GM21619 (cell line): ENCODE measurements at regions not wholly inside any gene's neighbourhood (a gene's known extent, or its start where the extent isn't known, plus 50 kb on each side); places are given as distances from the start of the nearest gene placed in this dataset.

Experiments used
- ATAC-seq: cut with Tn5 transposase; IDR thresholded peaks from one replicate; pipeline ENCODE4 v1.9.1; 2021; ENCODE audit not compliant: unreplicated experiment

DNA sequence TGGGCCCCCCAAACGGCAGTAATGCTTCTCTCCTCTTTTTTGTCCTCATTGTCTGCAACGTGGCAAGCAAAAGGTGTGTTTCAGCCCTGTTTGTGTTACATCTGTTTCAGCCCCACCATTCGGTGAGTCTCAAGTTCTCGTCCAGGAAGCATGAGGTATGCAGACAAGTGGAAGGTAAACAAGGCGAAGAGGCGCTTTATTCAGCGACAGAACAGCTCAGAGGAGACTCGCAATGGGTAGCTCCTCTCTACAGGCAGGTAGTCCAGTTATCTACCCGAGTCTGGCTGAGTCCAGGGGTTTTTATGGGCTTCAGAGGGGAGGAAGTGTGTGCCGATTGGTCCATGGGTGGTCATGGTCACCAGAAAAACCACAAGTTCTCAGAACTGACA, 733.4 kb upstream of the CDH7 start:
- no peak for ATAC-seq

DNA sequence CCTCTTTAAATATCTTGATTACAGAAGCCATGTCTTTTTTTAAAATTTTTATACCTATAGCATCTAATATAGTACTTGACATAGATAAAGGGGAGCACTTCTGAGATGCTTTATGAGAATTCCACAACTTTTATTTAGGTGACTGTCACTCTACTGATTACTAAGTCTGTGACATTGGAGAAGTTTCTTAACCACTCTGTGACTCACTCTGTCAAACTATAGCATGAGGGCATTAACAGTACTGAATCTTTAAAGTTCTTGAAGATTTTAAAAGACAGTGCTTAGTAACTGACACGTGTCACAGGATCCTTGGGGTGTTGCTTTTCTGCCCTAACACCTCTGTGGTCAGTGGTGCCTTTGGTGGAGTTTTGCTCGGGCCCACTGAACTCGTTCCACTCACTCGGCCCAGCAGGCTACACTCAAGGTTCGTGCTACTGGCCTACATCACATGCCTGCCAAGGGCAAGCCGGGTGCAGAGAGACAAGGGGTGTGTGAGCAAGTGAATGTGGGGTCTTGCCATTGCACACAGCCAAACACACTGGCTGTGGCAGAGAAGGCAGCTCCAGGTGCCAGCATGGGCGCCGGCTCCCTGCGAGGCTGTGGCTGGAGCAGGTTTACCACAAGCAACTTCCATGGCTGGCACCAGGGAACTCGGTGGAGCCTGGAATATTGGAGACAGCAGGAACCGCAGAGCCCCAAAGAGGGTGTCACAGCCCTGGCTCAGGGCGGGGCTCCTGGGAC, 734.0 kb upstream of the CDH7 start:
- ATAC-seq, result no peak

DNA sequence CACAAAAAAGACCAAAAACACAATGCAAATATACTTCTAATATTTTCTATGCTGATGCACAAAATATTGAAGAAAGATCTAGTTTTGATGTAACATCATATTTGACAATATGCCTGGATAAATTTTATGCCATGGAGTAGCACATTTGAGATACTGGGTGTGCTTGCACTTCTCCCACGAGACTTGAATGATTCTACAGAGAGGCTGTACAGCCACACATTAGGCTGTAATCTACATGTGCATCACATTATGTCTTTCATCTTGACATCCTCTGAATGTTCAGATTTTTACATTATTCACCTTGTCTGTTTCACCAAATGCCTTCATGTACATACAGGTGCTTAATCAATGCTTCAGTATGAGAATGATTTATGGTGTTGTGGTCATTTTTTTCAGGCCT, 756.4 kb upstream of the CDH7 start:
- ATAC-seq, result no peak

DNA sequence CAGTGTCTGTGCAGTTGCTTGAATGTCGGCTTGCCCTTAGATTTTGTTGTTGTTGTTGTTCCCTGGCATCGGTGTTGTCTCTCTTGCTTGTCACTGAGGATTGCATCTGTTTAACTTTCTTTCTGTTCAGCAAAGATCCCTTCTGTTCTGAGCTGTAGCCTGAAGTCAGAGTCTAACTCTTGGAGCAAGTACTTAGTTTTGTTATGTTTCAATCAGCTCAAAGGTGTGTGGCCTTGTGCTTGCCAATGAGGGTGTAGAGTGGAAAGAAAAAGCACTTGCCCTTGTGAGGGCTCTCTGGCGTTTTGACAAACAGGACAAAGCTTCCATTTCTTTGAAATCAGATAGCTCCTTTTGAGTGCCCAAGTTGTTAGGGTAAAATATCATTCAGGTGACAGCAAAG, 757.1 kb upstream of the CDH7 start:
- ATAC-seq, result no peak

DNA sequence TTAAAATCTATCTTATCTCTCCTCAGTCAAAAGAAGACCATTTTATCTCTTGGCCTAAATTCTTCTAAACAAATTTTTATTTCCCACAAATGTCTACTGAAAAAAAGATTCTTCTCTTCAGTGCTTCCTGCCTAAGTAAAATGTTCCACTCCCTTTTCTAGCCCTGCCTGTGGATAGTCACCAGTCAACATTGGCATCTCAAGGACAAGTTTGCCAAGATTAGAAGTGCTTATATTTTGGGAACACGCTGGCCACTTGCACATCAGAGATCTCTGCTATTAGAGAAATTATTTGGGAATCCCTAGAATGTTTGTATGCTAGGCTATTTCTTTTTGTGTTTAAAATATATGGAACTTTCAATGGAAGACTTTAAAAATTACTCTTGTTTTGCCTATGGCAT, 758.2 kb upstream of the CDH7 start:
- no peak for ATAC-seq

DNA sequence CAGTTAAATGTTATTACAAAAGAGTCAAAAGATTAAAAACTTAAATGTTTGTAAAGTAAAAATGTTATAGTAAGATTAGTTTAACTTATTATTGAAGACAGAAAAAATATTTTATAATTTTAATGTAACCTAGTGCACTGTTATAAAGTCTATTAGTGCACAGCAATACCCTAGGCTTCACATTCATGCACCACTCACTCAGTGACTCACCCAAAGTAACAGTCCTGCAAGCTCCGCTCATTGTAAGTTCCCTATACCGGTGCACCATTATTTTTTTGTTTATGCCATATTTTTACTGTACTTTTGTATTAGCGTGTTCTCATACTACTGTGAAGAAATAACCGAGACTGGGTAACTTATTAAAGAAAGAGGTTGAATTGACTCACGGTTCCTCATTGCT, 759.7 kb upstream of the CDH7 start:
- ATAC-seq, result no peak

DNA sequence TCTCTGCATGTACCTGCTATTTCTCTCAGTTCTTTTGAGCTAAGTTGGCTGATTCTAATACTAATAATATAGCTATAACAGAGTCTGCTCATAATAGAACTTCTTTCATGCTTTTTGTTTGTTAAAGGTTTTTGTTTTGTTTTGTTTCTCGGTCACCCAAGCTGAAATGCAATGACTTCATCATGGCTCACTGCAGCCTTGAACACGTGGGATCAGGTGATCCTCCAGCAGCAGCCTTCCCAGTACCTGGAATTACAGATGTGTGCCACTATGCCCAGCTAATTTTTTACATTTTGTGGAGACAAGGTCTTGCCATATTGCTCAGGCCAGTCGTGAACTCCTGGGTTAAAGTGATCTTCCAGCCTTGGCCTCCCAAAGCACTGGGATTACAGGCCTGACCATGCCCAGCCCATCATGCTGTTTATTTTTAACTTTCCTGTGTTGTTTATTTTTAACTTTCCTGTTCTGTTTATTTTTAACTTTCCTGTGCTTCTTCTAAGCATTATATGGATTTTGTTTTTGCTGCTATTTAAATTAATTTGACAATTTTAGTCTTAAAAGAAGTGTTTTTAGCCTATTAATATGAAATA, 763.8 kb upstream of the CDH7 start:
- no peak for ATAC-seq

DNA sequence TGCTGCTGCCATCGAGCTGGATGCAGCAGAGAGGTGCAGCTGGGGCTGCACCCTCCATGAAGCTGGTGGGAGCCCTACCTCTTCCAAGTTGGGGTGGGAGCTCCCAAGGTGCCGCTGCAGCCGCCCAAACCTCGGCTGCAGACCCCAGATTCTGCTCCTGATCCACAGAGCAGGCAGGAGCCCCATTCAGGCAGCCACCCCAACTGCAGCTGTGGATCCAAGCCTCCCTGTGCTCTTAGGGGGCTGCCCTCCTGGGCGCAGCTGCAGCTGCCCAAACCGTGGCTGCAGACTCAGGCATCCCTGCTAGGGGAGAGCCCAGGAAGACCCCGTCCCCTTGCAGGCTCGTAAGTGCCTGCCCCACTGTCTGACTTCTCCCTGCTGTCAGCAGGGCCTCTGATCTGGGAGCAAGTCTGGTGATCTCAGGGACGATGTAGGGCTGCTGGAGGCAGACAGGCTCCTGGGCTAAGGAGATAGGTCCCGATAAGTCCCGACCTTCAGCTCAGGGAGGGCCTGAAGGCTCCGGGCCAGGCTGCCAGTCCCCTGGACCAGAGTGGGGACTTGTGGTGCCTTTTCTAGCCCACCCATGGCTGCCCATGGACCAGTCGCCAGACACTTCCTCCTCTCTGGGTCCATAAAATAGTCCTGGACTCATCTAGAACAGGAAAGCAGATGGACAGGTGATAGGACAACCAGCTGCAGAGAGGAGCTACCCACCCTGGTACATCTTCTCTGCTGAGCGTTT, 767.1 kb upstream of the CDH7 start:
- ATAC-seq, result no peak

DNA sequence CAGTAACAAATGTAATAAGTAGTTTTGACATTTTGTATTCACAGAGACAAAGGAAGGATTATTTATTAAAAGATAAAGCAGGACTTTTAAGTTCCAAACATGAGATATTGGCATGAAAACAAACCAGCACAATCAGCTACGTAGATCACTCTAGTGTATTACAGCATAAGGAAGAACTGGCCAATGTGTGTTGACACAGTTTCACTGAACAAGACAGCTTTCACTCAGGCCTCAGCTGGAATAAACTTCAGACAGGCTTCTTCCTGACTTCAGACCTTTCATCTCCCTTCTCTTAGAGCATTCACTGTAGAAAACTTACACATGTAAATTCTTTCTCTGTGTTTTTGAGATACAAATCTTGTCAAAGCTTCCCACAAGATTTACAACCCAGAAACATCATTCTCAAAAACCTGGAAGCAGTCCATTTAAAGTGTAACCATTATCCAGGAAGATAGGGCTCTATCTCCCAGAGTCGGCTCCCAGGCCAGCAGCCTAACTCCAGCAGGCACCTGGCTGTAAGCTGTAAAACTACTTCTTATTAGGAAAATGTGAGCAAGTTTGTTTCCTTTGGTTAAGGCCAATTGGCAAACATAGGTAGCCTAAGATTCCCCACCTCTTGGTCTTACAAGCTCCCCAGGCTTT, 768.3 kb upstream of the CDH7 start:
- ATAC-seq, result no peak

DNA sequence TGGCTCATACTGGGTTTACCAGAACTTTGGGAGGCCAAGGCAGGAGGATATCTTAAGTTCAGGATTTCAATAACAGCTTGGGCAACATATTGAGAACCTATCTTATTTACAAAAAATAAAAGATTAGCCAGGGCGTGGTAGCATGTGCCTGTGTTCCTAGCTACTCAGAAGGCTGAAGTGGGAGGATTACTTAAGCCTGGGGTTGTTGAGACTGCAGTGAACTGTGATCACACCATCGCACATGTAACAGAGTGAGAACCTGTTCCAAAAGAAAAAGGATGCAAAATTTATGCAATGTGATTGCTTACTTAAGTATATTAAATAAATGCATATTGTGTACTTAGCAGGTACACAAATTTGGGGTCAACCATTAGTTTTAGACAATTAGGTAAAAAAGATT, 768.9 kb upstream of the CDH7 start:
- no peak for ATAC-seq

DNA sequence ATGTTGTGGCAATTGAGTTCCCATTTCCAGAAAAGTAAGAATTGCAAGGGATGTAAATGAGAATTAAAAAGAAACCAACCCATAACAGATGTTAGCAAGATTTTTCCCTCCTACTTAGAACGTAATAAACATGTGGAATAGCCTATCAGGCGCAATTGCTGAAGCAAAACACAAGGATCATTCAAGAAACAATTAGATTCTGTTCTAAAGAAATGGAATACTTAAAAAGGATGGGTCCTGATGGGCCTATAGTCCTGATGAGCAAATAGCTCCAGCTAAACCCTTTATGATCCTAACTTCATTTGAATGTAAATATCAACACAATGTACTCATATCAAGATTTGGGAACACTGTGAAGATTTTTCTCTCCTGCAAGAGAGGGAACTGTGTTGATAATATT, 771.0 kb upstream of the CDH7 start:
- no peak for ATAC-seq

DNA sequence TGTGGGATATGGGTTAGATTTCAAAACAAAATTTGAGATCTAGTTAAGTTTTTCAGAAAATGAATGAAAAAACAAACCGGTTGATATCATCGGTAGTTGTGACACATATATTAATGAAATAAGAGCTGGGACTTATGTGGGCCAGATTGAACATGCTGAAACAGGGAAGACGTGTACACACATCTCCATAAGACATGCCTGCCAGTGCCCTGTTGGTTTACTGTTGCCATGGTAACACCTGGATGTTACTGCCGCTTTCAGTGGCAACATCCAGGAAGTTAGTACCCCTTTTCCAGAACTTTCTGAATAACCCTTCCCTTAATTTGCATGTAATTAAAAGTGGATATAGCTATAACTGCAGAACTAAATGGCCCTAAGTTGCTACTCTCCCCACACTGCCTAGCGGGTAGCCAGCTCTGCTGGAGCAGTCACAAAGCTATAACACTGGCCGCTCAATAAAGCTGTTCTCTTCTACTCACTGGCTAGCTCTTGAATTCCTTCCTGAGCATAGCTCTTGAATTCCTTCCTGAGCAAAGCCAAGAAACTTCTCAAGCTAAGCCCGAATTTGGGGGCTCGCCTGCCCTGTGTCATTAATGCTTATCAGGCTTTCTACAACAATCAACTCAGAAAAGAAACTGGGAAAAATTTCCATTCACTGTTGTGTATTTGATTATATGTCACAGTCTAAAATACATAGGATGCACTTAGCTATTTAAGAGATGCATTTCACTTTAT, 776.3 kb upstream of the CDH7 start:
- ATAC-seq, result no peak

DNA sequence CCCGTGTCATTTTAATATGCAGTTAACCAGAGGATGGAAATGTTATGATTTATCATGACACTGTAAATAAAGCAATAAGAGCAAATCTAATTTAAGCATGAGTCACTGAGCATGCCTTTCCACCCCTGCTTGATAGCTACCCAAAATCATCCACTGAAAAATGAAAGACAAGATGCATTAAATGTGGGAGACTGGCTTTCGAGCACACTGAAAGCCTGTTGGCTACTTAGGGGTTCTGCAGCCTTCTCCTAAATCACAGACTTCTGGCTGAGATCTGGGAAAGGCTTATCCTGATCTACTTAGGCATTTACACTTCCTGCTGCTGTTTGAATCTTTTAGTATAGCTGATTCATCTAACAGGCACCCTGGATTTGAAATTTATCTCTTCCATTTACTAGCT, 778.3 kb upstream of the CDH7 start:
- ATAC-seq, result no peak

DNA sequence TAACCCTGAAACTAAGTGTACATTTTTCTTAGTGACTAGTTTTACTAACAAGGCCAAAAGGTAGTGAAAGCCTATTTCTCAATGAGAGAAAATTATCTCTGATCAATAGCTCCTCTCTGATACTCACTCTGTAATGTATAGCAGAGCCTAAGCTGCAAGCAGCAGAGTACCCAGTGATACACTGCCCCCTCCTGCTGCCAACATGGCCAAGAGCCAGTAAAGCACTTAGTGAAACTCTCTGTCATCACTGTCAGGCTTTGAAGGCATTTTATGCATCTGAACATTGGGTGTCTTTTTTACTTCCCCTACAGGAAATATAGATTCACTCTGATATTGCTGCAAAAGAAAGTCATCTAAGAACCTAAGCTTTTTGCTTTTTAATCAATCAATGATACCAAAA, 784.1 kb upstream of the CDH7 start:
- ATAC-seq, result no peak

DNA sequence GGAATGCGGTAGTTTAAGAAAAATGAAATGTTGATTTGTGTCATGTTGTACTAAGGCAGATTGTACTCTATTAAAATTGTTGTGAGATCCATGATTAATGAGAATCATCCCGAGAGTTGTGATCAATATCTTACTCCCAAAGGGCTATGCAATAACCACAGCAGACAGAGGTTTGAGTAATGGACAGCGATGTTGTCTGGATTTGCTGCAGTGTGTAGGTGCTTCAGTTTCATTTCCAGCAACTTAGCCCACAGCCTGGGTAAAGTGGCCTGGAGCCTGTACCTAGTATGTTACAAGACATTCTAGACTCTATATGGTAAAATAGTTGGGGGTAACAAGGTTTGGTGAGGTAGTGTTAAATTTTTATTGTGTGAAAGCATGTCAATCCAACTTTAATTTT, 794.3 kb upstream of the CDH7 start:
- ATAC-seq, result no peak

DNA sequence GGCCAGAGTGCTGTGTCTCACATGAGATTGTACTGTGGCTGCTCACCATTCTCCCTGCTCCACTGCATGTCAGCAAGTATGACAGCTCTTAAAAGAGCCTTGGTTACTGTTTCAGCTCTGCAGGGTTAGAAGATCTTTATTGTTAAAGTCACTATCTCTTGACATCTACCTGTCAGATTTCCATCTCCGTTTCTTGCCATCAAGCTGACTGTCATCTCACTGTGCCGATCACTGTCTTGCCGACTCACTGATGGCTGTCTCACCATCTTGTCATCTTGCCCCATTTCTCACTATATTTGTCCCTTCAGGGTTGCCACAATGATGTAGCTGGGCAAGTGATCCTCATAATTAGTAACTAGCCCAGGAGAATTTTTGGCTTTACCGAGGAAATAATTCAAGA, 800.9 kb upstream of the CDH7 start:
- ATAC-seq, result no peak

DNA sequence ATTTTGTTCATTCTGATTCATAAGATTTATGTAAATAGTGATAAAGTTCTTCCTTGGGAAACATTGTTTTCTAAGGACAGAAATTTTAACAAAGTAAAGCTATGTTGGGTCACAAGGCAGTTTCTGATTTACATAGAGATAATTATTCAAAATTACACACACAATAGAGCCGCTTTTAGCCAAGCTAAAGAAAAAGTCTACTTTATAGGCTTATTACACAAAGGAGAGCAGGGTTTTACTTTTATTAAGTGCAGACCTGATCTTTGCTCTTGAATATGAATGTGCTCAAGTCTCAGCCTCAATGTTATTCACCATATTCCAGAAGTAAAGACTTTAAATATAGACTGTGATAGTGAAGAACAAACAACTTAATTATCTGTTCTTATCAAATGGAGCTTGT, 787.8 kb upstream of the LINC00305 start:
- no peak for ATAC-seq

DNA sequence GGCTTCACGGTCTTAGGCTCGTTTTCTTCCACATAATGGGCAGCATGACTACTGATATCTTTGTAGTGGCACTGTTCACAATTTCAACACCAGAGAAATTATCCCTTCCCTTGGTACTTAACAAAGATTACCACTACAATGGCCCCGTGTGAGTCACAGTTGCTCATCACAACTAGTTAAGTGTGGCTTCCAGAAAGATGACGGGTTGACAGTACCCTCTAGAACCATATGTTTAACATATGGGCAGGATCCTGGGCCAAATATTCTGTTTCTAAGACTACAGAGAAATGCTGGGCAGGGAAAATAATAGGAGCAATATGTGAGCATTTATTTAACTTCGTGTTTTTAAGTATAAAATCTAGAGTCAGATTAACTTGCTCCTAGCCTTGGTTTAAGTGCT, 780.1 kb upstream of the LINC00305 start:
- no peak for ATAC-seq

DNA sequence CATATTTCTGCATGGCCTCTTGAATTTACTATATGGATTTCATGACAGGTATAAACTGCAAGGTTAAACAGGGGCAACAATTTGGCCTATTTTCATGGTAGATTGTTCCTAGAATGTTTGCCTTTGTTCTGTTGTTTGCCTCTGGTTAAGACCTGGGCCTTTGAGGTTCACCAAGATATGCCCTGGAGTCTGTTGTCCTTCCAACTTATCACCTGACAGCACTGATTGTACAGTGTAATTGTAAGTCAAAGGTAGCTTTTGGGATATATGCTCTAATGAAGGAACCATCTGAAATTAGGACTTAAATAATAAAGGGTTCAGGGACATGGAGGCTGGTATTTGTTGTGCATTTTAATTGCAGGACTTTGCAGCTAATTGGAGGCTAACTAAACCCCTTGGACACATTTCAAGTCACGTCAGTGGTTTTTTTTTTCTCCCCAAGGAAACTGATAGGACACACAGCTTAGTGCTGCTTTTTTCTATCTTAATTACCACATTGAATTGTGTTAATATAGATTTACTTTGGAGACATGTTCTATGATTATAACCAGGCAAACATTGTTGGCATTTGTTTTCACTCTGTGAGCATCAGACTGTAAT, 771.2 kb upstream of the LINC00305 start:
- no peak for ATAC-seq

DNA sequence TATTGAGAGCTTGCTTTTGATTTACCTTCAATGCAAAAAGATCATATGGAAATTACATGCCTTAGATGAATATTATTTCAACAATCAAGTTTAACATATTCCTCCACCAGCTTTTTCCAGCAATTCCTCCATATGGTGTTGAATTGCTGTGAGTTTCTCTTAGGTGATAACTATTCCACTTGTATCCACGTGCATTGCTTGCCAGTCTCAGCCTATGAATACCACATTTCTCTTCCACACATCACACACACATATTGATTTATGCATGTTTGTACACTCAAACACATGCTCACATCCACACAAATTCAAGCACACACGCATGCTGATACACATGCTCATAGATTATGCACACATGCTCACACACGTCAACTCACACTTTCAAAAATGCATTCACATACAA, 770.0 kb upstream of the LINC00305 start:
- no peak for ATAC-seq

DNA sequence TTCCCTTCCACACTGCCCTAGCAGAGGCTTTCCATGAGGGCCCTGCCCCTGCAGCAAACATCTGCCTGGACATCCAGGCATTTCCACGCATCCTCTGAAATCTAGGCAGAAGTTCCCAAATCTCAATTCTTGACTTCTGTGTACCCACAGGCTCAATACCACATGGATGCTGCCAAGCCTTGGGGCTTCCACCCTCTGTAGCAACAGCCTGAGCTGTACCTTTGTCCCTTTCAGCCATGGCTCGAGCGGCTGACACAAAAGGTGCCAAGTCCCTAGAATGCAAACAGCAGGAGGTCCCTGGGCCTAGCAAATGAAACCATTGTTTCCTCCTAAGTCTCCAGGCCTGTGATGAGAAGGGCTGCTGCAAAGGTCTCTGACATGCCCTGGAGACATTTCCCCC, 744.5 kb upstream of the LINC00305 start:
- no peak for ATAC-seq
